H9 (cell line): ENCODE measurements at regions not wholly inside any gene's neighbourhood (a gene's known extent, or its start where the extent isn't known, plus 50 kb on each side); places are given as distances from the start of the nearest gene placed in this dataset.

ENCODE experiments used
- DNase-seq: peaks from one replicate; pipeline ENCODE4 v3.0.0-alpha.2; 2017
- H2AFZ ChIP-seq: one replicate; pipeline ENCODE4 v1.6.1; 2013; ENCODE audit warnings: mild to moderate bottlenecking, low read length, control low read depth, moderate library complexity
- H2AK5ac ChIP-seq: 2 replicates; pipeline ENCODE4 v1.6.1; 2013; ENCODE audit warnings: low read length, control low read depth, mixed read lengths; ENCODE audit not compliant: insufficient read length
- H2BK120ac ChIP-seq: one replicate; pipeline ENCODE4 v1.6.1; 2013; ENCODE audit warnings: low read depth, mild to moderate bottlenecking, low read length, control low read depth, inconsistent platforms; ENCODE audit not compliant: poor library complexity, severe bottlenecking
- H2BK12ac ChIP-seq: 2 replicates; pipeline ENCODE4 v1.6.1; 2013; ENCODE audit warnings: low read length, control low read depth, mixed read lengths, low read depth; ENCODE audit not compliant: insufficient read length
- H2BK15ac ChIP-seq: 2 replicates; pipeline ENCODE4 v1.6.1; 2013; ENCODE audit warnings: low read depth, low read length, control low read depth
- H2BK20ac ChIP-seq: one replicate; pipeline ENCODE4 v1.6.1; 2013; ENCODE audit warnings: low read depth, mild to moderate bottlenecking, low read length, control low read depth, inconsistent platforms; ENCODE audit not compliant: poor library complexity, severe bottlenecking
- H2BK5ac ChIP-seq: 2 replicates; pipeline ENCODE4 v1.6.1; 2013; ENCODE audit warnings: low read length, control low read depth, mixed read lengths; ENCODE audit not compliant: insufficient read length
- H3K14ac ChIP-seq: 2 replicates; pipeline ENCODE4 v1.6.1; 2013; ENCODE audit warnings: low read length, control low read depth; ENCODE audit not compliant: insufficient read depth
- H3K18ac ChIP-seq: 2 replicates; pipeline ENCODE4 v1.6.1; 2013; ENCODE audit warnings: low read depth, mild to moderate bottlenecking, mixed read lengths, low read length, control low read depth; ENCODE audit not compliant: insufficient read length
- H3K23ac ChIP-seq: 2 replicates; pipeline ENCODE4 v1.6.1; 2013; ENCODE audit warnings: low read length, control low read depth, mixed read lengths, low read depth; ENCODE audit not compliant: insufficient read length
- H3K23me2 ChIP-seq: 2 replicates; pipeline ENCODE4 v1.6.1; 2013; ENCODE audit warnings: low read depth, mild to moderate bottlenecking, mixed read lengths, low read length, control low read depth; ENCODE audit not compliant: insufficient read length, poor library complexity, severe bottlenecking
- H3K27ac ChIP-seq: 2 replicates; pipeline ENCODE4 v1.5.1; 2013; ENCODE audit warnings: low read length, control low read depth, mixed read lengths, low read depth; ENCODE audit not compliant: insufficient read length
- H3K27me3 ChIP-seq: 2 replicates; pipeline ENCODE4 v1.6.1; 2013; ENCODE audit warnings: low read length, control low read depth, inconsistent platforms; ENCODE audit not compliant: insufficient read depth
- H3K4ac ChIP-seq: 2 replicates; pipeline ENCODE4 v1.6.1; 2013; ENCODE audit warnings: low read depth, mild to moderate bottlenecking, control low read depth, inconsistent platforms, low read length, moderate library complexity
- H3K4me1 ChIP-seq: 2 replicates; pipeline ENCODE4 v1.6.1; 2013; ENCODE audit warnings: low read length, control low read depth, inconsistent platforms; ENCODE audit not compliant: insufficient read depth
- H3K4me2 ChIP-seq: 2 replicates; pipeline ENCODE4 v1.6.1; 2013; ENCODE audit warnings: low read length, control low read depth, mixed read lengths; ENCODE audit not compliant: insufficient read length, insufficient read depth
- H3K56ac ChIP-seq: 2 replicates; pipeline ENCODE4 v1.6.1; 2013; ENCODE audit warnings: low read depth, mild to moderate bottlenecking, mixed read lengths, low read length, control low read depth; ENCODE audit not compliant: insufficient read length
- H3K79me1 ChIP-seq: 2 replicates; pipeline ENCODE4 v1.6.1; 2013; ENCODE audit warnings: low read depth, mild to moderate bottlenecking, moderate library complexity, low read length, control low read depth, inconsistent platforms; ENCODE audit not compliant: insufficient read depth, poor library complexity, severe bottlenecking
- H3K79me2 ChIP-seq: 2 replicates; pipeline ENCODE4 v1.6.1; 2013; ENCODE audit warnings: low read length, control low read depth, inconsistent platforms; ENCODE audit not compliant: insufficient read depth
- H3K9ac ChIP-seq: 2 replicates; pipeline ENCODE4 v1.6.1; 2013; ENCODE audit warnings: low read length, control low read depth, mixed read lengths; ENCODE audit not compliant: insufficient read length; ENCODE audit errors: extremely low read depth
- H3K9me3 ChIP-seq: one replicate; pipeline ENCODE4 v1.6.1; 2013; ENCODE audit warnings: low read depth, low read length, inconsistent platforms; ENCODE audit not compliant: control insufficient read depth
- H3T11ph ChIP-seq: one replicate; pipeline ENCODE4 v1.6.1; 2013; ENCODE audit warnings: mild to moderate bottlenecking, low read length, control low read depth, inconsistent platforms
- H4K20me1 ChIP-seq: one replicate; pipeline ENCODE4 v1.6.1; 2013; ENCODE audit not compliant: control insufficient read depth, insufficient read length, insufficient read depth
- H4K5ac ChIP-seq: 2 replicates; pipeline ENCODE4 v1.6.1; 2013; ENCODE audit warnings: low read depth, mild to moderate bottlenecking, mixed read lengths, low read length, control low read depth; ENCODE audit not compliant: insufficient read length
- H4K8ac ChIP-seq: replicated peaks from 2 replicates; pipeline ENCODE4 v1.6.1; 2013; ENCODE audit warnings: low read length, control low read depth, mixed read lengths, low read depth; ENCODE audit not compliant: insufficient read length
- H4K91ac ChIP-seq: 2 replicates; pipeline ENCODE4 v1.6.1; 2013; ENCODE audit warnings: low read depth, mild to moderate bottlenecking, moderate library complexity, mixed read lengths, low read length, control low read depth; ENCODE audit not compliant: insufficient read length
- H3K27ac Mint-ChIP-seq, 3 experiments: 2 replicates in 2 of 3; 3 replicates in 1 of 3; pipeline ENCODE4 v1.8.0; 2020 to 2021; ENCODE audit warnings: mixed read lengths in 3 of 3, mild to moderate bottlenecking in 1 of 3, moderate library complexity in 1 of 3
- H3K27me3 Mint-ChIP-seq: 2 replicates; pipeline ENCODE4 v1.8.0; 2021; ENCODE audit warnings: low read depth, mild to moderate bottlenecking, moderate library complexity, mixed read lengths
- H3K36me3 Mint-ChIP-seq, 3 experiments: 2 replicates in 2 of 3; 3 replicates in 1 of 3; pipeline ENCODE4 v1.8.0; 2020 to 2021; ENCODE audit warnings: low read depth in 3 of 3, mixed read lengths in 3 of 3; ENCODE audit not compliant: insufficient read depth in 1 of 3
- H3K4me1 Mint-ChIP-seq, 2 experiments: 2 replicates each; pipeline ENCODE4 v1.8.0; 2020; ENCODE audit warnings: mixed read lengths in 2 of 2
- H3K4me3 Mint-ChIP-seq, 2 experiments: 2 replicates in 1 of 2; 3 replicates in 1 of 2; pipeline ENCODE4 v1.8.0; 2020 to 2021; ENCODE audit warnings: mild to moderate bottlenecking in 2 of 2, mixed read lengths in 2 of 2, moderate library complexity in 1 of 2
- H3K9me3 Mint-ChIP-seq, 2 experiments: 2 replicates in 1 of 2; 3 replicates in 1 of 2; pipeline ENCODE4 v1.8.0; 2020; ENCODE audit warnings: mild to moderate bottlenecking in 2 of 2, mixed read lengths in 2 of 2, moderate library complexity in 1 of 2
- WGBS: extraction: QIAGEN DNeasy Blood & Tissue Kit; methylation state at CpG from one replicate; pipeline ENCODE4 v1.1.7; 2013; ENCODE audit warnings: missing lambda C conversion rate, low lambda C conversion rate, mixed read lengths; ENCODE audit not compliant: insufficient read length; ENCODE audit errors: extremely low coverage; 5-methylcytosine and 5-hydroxymethylcytosine counted together
- TF ChIP-seq, protein P1 (sequence below): fragments of 200-600 bp; sonication (generic); conservative IDR thresholded peaks from 3 replicates; pipeline ENCODE4 v1.8.0; 2021; ENCODE audit warnings: antibody characterized with exemption, mild to moderate bottlenecking

DNA sequence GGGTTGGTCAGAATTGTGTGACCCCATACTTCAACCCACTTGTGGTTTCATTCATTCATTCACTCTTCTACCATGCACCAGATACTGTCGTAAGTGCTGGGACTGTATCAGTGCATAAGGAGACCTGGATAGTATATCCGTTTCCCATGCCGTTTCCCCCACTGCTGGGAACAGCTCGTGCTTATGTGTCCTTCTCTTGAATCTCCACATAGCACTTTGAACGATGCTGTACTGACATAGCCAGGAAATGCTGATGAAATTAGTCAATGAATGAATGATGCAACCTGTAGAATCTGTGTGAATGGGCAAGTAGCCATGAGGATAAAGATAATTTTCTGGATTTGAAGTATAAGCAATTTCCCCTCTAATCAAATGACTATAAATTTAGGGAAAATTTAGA, 276.1 kb downstream of the BCL2 start:
- Mint-ChIP-seq H3K4me3 (no peak overlapping the region), H3K27ac (no peak overlapping the region), H3K4me1 (peaks cover 8 to 13% of the 10 kb centered on the region in 2 experiments), H3K36me3 (peaks cover 0 to 4% (median 0%) of the 10 kb centered on the region in 3 experiments; a peak in 2 of 7 replicates), H3K27me3 (no peaks in the 10 kb centered on the region), H3K9me3 (no peaks in the 10 kb centered on the region; a peak in 2 of 5 replicates)
- H3K9me3 ChIP-seq = no peaks in the 10 kb centered on the region
- no peaks in the 10 kb centered on the region for H4K20me1 ChIP-seq
- H3T11ph ChIP-seq = no peak overlapping the region
- TF ChIP-seq, protein P1, sequence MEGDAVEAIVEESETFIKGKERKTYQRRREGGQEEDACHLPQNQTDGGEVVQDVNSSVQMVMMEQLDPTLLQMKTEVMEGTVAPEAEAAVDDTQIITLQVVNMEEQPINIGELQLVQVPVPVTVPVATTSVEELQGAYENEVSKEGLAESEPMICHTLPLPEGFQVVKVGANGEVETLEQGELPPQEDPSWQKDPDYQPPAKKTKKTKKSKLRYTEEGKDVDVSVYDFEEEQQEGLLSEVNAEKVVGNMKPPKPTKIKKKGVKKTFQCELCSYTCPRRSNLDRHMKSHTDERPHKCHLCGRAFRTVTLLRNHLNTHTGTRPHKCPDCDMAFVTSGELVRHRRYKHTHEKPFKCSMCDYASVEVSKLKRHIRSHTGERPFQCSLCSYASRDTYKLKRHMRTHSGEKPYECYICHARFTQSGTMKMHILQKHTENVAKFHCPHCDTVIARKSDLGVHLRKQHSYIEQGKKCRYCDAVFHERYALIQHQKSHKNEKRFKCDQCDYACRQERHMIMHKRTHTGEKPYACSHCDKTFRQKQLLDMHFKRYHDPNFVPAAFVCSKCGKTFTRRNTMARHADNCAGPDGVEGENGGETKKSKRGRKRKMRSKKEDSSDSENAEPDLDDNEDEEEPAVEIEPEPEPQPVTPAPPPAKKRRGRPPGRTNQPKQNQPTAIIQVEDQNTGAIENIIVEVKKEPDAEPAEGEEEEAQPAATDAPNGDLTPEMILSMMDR = no peak
- no peak overlapping the region for H3K9ac ChIP-seq
- no peak overlapping the region for H3K4ac ChIP-seq
- H3K4me2 ChIP-seq = no peak overlapping the region
- no peak for DNase-seq
- H3K4me1 ChIP-seq = no peaks in the 10 kb centered on the region
- no peak overlapping the region for H2BK15ac ChIP-seq
- no peak overlapping the region for H3K23ac ChIP-seq
- H4K5ac ChIP-seq = no peak overlapping the region
- H3K79me1 ChIP-seq = no peaks in the 10 kb centered on the region
- no peak overlapping the region for H3K56ac ChIP-seq
- no peak overlapping the region for H3K14ac ChIP-seq
- no peak overlapping the region for H2AFZ ChIP-seq
- H3K79me2 ChIP-seq = no peaks in the 10 kb centered on the region
- no peak overlapping the region for H4K8ac ChIP-seq
- no peak overlapping the region for H2BK5ac ChIP-seq
- no peaks in the 10 kb centered on the region for H3K23me2 ChIP-seq
- no peak overlapping the region for H3K18ac ChIP-seq
- H2BK12ac ChIP-seq = no peak overlapping the region
- WGBS = no CpG with 5 or more reads among the region's 5 CpGs
- H3K27me3 ChIP-seq = no peaks in the 10 kb centered on the region
- H2AK5ac ChIP-seq = no peak overlapping the region
- H4K91ac ChIP-seq = no peak overlapping the region
- no peak overlapping the region for H2BK20ac ChIP-seq
- no peak overlapping the region for H3K27ac ChIP-seq
- H2BK120ac ChIP-seq = no peak overlapping the region
